ENCODE measurements at regions not wholly inside any gene's neighbourhood (a gene's known extent, or its start where the extent isn't known, plus 50 kb on each side); places are given as distances from the start of the nearest gene placed in this dataset.

DNA sequence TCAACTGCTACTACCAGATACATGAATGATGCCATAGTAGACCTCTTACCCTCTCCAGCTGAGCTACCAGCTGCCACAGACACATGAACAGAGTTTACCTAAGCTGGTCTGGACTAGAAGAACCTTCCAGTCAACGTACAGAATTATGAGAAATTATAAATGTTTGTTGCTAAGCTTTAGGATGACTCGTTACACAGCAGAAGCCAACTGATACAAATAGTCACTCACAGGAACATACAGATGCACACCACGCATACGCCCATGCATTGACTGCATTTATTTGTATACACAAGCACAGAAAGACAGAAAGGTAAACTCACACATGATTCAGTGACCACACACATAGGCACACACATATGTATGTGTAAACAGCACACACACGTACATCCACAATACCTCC, 164.6 kb downstream of the SALL1 start:
- Mint-ChIP-seq H3K27me3 (peaks cover 6% of the 10 kb centered on the region), H3K4me3 (no peak overlapping the region)
- CTCF ChIA-PET = no interaction called here

DNA sequence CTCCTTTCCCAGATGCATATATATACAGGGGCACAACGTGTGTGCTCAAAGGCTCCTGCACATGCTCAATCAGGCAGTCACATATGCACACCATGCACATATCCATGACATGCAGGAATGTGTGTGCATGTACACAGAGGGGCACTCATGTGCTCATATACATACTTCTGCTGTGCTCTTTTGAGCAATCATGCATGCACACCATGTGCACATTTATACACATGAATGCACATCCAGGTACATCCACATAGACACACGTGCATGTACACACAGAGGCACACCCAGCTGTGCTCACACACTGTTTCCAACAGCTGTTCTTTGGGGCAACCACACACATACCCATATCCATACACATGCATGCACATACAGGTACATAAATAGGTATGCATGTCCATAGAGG, 165.3 kb downstream of the SALL1 start:
- DNase-seq = no peak
- intact Hi-C loops (cut with DNase I, micrococcal nuclease) = no loop called here
- H3K36me3 Mint-ChIP-seq (ENCODE audit: low read depth) = no peaks in the 10 kb centered on the region

More for the DNA sequence above, 164.6 kb downstream of the SALL1 start:
- Histone ChIP-seq H3K36me3 (ENCODE audit: insufficient read depth, low read length) (no peaks in the 10 kb centered on the region), H3K27ac (ENCODE audit: low read depth in 1 of 2, low read length in 2 of 2) (no peak overlapping the region), H3K27me3 (ENCODE audit: control insufficient read depth in 1 of 2, insufficient read depth in 2 of 2, low read length in 2 of 2) (peaks cover 0 to 4% of the 10 kb centered on the region in 2 experiments), H3K4me3 (ENCODE audit: low read length) (no peak overlapping the region), H3K9me3 (ENCODE audit: control insufficient read depth in 1 of 2, insufficient read depth in 1 of 2, low read length in 2 of 2) (peaks cover 0 to 12% of the 10 kb centered on the region in 2 experiments), H3K4me1 (ENCODE audit: insufficient read depth, low read length) (no peaks in the 10 kb centered on the region)
- H3K36me3 Mint-ChIP-seq (ENCODE audit: low read depth) = no peaks in the 10 kb centered on the region
- no peak overlapping the region for H3K27ac Mint-ChIP-seq
- ATAC-seq (ENCODE audit: poor library complexity) (no peak), DNase-seq (no peak)
- intact Hi-C loops (cut with DNase I, micrococcal nuclease) = no loop called here
- POLR2A ChIA-PET = no interaction called here
- peaks cover 6% of the 10 kb centered on the region for H3K9me3 Mint-ChIP-seq
- TF ChIP-seq, protein P1, sequence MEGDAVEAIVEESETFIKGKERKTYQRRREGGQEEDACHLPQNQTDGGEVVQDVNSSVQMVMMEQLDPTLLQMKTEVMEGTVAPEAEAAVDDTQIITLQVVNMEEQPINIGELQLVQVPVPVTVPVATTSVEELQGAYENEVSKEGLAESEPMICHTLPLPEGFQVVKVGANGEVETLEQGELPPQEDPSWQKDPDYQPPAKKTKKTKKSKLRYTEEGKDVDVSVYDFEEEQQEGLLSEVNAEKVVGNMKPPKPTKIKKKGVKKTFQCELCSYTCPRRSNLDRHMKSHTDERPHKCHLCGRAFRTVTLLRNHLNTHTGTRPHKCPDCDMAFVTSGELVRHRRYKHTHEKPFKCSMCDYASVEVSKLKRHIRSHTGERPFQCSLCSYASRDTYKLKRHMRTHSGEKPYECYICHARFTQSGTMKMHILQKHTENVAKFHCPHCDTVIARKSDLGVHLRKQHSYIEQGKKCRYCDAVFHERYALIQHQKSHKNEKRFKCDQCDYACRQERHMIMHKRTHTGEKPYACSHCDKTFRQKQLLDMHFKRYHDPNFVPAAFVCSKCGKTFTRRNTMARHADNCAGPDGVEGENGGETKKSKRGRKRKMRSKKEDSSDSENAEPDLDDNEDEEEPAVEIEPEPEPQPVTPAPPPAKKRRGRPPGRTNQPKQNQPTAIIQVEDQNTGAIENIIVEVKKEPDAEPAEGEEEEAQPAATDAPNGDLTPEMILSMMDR (IDR thresholded peaks at IDR 0.05) = no peak
- H3K4me1 Mint-ChIP-seq (ENCODE audit: low read depth) = no peaks in the 10 kb centered on the region

DNA sequence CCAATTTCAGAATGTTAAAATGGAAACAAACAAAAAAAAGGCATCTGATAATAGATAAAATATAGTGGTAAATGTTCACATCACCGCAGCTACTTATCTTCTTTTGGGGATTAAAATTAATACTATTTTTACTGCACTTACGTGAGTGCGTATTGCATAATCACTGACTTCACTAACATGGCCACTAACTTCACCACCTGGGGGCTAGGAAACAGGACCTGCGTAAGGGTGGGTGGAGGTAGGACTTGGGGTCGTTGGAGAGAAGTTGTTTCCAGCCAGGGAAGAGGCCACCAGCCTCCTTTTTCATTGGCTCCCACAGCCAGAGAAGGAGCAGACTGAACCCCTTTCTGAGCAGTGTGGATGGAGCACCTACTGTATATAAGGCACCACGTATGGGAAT, 166.4 kb downstream of the SALL1 start:
- no peaks in the 10 kb centered on the region for H3K36me3 Mint-ChIP-seq (ENCODE audit: low read depth)
- H3K27me3 Mint-ChIP-seq = peaks cover 6% of the 10 kb centered on the region
- DNase-seq = no peak
- H3K9me3 Mint-ChIP-seq = peaks cover 6% of the 10 kb centered on the region
- ChIA-PET POLR2A (no interaction called here), CTCF (no interaction called here)
- TF ChIP-seq, protein P1 (IDR thresholded peaks at IDR 0.05) = no peak
- no peaks in the 10 kb centered on the region for H3K36me3 ChIP-seq (ENCODE audit: insufficient read depth, low read length)
- no peak overlapping the region for H3K4me3 Mint-ChIP-seq
- H3K4me1 Mint-ChIP-seq (ENCODE audit: low read depth) = no peaks in the 10 kb centered on the region
- intact Hi-C loops (cut with DNase I, micrococcal nuclease) = no loop called here
- no peak overlapping the region for H3K27ac ChIP-seq (ENCODE audit: low read depth in 1 of 2, low read length in 2 of 2)
- no peak overlapping the region for H3K27ac Mint-ChIP-seq
- peaks cover 0 to 3% of the 10 kb centered on the region in 2 experiments for H3K9me3 ChIP-seq (ENCODE audit: control insufficient read depth in 1 of 2, insufficient read depth in 1 of 2, low read length in 2 of 2)
- no peaks in the 10 kb centered on the region for H3K4me1 ChIP-seq (ENCODE audit: insufficient read depth, low read length)
- no peak overlapping the region for H3K4me3 ChIP-seq (ENCODE audit: low read length)
- H3K27me3 ChIP-seq (ENCODE audit: control insufficient read depth in 1 of 2, insufficient read depth in 2 of 2, low read length in 2 of 2) = peaks cover 0 to 2% of the 10 kb centered on the region in 2 experiments
- no peak for ATAC-seq (ENCODE audit: poor library complexity)

More for the DNA sequence above, 165.3 kb downstream of the SALL1 start:
- POLR2A ChIA-PET = no interaction called here
- no peak overlapping the region for H3K27ac ChIP-seq (ENCODE audit: low read depth in 1 of 2, low read length in 2 of 2)
- ATAC-seq (ENCODE audit: poor library complexity) = no peak
- no peaks in the 10 kb centered on the region for H3K36me3 ChIP-seq (ENCODE audit: insufficient read depth, low read length)
- peaks cover 0 to 5% of the 10 kb centered on the region in 2 experiments for H3K9me3 ChIP-seq (ENCODE audit: control insufficient read depth in 1 of 2, insufficient read depth in 1 of 2, low read length in 2 of 2)
- no peak overlapping the region for H3K4me3 ChIP-seq (ENCODE audit: low read length)
- TF ChIP-seq, protein P1 (IDR thresholded peaks at IDR 0.05) = no peak
- Mint-ChIP-seq H3K27me3 (peaks cover 6% of the 10 kb centered on the region), H3K27ac (no peak overlapping the region), H3K9me3 (peaks cover 6% of the 10 kb centered on the region), H3K4me1 (ENCODE audit: low read depth) (no peaks in the 10 kb centered on the region), H3K4me3 (no peak overlapping the region)
- no peaks in the 10 kb centered on the region for H3K4me1 ChIP-seq (ENCODE audit: insufficient read depth, low read length)
- CTCF ChIA-PET = no interaction called here
- H3K27me3 ChIP-seq (ENCODE audit: control insufficient read depth in 1 of 2, insufficient read depth in 2 of 2, low read length in 2 of 2) = peaks cover 0 to 4% of the 10 kb centered on the region in 2 experiments
